M059J (cell line): ENCODE measurements at regions not wholly inside any gene's neighbourhood (a gene's known extent, or its start where the extent isn't known, plus 50 kb on each side); places are given as distances from the start of the nearest gene placed in this dataset.
"Not testable (repeated sequence)": the region's sequence is repeated elsewhere in the genome, so short reads cannot be mapped to it uniquely, and the experiment has no call there.

Source experiments
- DNase-seq: peaks from one replicate; pipeline ENCODE4 v3.0.0-alpha.2; 2012; ENCODE audit warnings: low read depth

- DNase-seq: peak; percentile 72
These were observed 357.7 kb upstream of the BOD1L1 start for GRCh38 chr4:13984991-13985800.

- DNase-seq: no peak
These were observed 358.3 kb upstream of the BOD1L1 start for GRCh38 chr4:13985837-13986236.

GRCh38 chr4:13986548-13986947, 359.0 kb upstream of the BOD1L1 start:
- DNase-seq: no peak

GRCh38 chr4:13988353-13989305, 361.1 kb upstream of the BOD1L1 start:
- peak; percentile 95 for DNase-seq

- DNase-seq: peak; percentile 81
These were observed 362.0 kb upstream of the BOD1L1 start for GRCh38 chr4:13989501-13989900.

- peak; percentile 53 for DNase-seq
These were observed 363.4 kb upstream of the BOD1L1 start for GRCh38 chr4:13990596-13991589.

GRCh38 chr4:13992041-13992440, 364.5 kb upstream of the BOD1L1 start:
- DNase-seq: no peak

GRCh38 chr4:13992975-13993520, 365.5 kb upstream of the BOD1L1 start:
- peak; percentile 29 for DNase-seq

- no peak for DNase-seq
These were observed 366.5 kb upstream of the BOD1L1 start for GRCh38 chr4:13994016-13994415.

GRCh38 chr4:13998850-13999445, 371.4 kb upstream of the BOD1L1 start:
- DNase-seq: no peak

- no peak for DNase-seq
These were observed 372.7 kb upstream of the BOD1L1 start for GRCh38 chr4:14000091-14000814.

- not testable (repeated sequence) for DNase-seq
These were observed 374.8 kb upstream of the BOD1L1 start for GRCh38 chr4:14002331-14002730.

- no peak for DNase-seq
These were observed 381.0 kb upstream of the BOD1L1 start for GRCh38 chr4:14008494-14008893.

GRCh38 chr4:14018191-14018853, 390.8 kb upstream of the BOD1L1 start:
- no peak for DNase-seq

GRCh38 chr4:14022456-14022855, 394.9 kb upstream of the BOD1L1 start:
- DNase-seq: peak; percentile 33

- peak; percentile 55 for DNase-seq
These were observed 395.5 kb upstream of the BOD1L1 start for GRCh38 chr4:14023036-14023435.

GRCh38 chr4:14023896-14024295, 396.4 kb upstream of the BOD1L1 start:
- DNase-seq: no peak

- DNase-seq: no peak
These were observed 397.6 kb upstream of the BOD1L1 start for GRCh38 chr4:14025111-14025510.

- DNase-seq: no peak
These were observed 398.4 kb upstream of the BOD1L1 start for GRCh38 chr4:14025891-14026290.
